ENCODE measurements at regions not wholly inside any gene's neighbourhood (a gene's known extent, or its start where the extent isn't known, plus 50 kb on each side); places are given as distances from the start of the nearest gene placed in this dataset.

DNA sequence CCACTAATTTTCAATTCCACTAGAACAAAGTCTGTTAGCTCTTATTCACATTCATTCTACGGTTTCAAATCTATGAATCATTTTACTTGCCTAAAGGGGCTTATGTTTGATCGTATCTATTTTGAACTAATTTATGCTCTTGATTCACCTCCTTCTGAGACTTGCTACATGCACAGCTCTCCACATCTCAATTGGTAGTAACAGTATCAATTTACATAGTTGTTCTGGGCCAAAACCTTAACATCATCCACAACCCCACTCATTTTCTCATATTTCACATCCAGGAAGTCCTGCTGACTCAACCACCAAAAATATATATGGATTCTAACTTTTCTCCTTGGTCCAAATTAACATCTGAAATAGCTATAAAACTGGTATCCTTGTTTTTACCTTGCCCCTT, 208.6 kb downstream of the RASSF9 start:
- TF ChIP-seq, protein P1, sequence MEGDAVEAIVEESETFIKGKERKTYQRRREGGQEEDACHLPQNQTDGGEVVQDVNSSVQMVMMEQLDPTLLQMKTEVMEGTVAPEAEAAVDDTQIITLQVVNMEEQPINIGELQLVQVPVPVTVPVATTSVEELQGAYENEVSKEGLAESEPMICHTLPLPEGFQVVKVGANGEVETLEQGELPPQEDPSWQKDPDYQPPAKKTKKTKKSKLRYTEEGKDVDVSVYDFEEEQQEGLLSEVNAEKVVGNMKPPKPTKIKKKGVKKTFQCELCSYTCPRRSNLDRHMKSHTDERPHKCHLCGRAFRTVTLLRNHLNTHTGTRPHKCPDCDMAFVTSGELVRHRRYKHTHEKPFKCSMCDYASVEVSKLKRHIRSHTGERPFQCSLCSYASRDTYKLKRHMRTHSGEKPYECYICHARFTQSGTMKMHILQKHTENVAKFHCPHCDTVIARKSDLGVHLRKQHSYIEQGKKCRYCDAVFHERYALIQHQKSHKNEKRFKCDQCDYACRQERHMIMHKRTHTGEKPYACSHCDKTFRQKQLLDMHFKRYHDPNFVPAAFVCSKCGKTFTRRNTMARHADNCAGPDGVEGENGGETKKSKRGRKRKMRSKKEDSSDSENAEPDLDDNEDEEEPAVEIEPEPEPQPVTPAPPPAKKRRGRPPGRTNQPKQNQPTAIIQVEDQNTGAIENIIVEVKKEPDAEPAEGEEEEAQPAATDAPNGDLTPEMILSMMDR (IDR thresholded peaks at IDR 0.05) = no peak
- TF ChIP-seq POLR2A (IDR thresholded peaks at IDR 0.05) = no peak
